ENCODE measurements at regions not wholly inside any gene's neighbourhood (a gene's known extent, or its start where the extent isn't known, plus 50 kb on each side); places are given as distances from the start of the nearest gene placed in this dataset.
"Not testable (repeated sequence)": the region's sequence is repeated elsewhere in the genome, so short reads cannot be mapped to it uniquely, and the experiment has no call there.

- H3K36me3 Mint-ChIP-seq (ENCODE audit: low read depth), result no peaks in the 10 kb centered on the region
- peaks cover 3% of the 10 kb centered on the region for H3K27me3 Mint-ChIP-seq
- H3K9me3 Mint-ChIP-seq, result peaks cover 18% of the 10 kb centered on the region
- no peaks in the 10 kb centered on the region for H3K4me1 Mint-ChIP-seq
- ATAC-seq (no peak), DNase-seq (no peak)
- no peak overlapping the region for H3K27ac Mint-ChIP-seq
- H3K4me3 Mint-ChIP-seq, result no peak overlapping the region
These were observed 95.7 kb upstream of the CTBP2 start for GRCh38 chr10:125256026-125256425.

DNA sequence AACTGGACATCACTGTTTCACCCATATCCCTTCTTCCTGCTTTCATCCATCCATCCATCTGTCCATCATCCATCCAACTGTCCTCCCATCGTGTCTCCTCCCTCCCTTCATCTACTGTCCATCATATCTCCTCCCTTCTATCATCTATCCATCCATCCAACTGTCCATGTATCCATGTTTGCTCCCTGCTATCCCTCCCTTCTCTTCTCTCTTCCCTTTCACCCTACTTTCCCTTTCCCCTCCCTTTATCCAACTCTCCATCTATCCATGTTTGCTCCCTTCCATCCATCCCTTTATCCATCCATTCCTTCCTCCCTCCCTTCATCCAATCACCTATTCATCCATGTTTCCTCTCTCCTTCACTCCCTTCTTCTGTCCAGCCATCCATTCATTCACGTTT, 92.6 kb upstream of the CTBP2 start:
- ATAC-seq (no peak), DNase-seq (no peak)
- no peak overlapping the region for H3K4me3 Mint-ChIP-seq
- no peak overlapping the region for H3K27ac Mint-ChIP-seq
- H3K27me3 Mint-ChIP-seq, result peaks cover 5% of the 10 kb centered on the region
- H3K9me3 Mint-ChIP-seq, result peaks cover 15% of the 10 kb centered on the region
- H3K4me1 Mint-ChIP-seq, result no peaks in the 10 kb centered on the region
- H3K36me3 Mint-ChIP-seq (ENCODE audit: low read depth), result no peaks in the 10 kb centered on the region

GRCh38 chr10:125250834-125251233, 90.5 kb upstream of the CTBP2 start:
- not testable (repeated sequence) for H3K4me1 Mint-ChIP-seq; ATAC-seq; H3K4me3 Mint-ChIP-seq; H3K27ac Mint-ChIP-seq; H3K36me3 Mint-ChIP-seq (ENCODE audit: low read depth); DNase-seq
- peaks cover 11% of the 10 kb centered on the region for H3K27me3 Mint-ChIP-seq
- peaks cover 15% of the 10 kb centered on the region for H3K9me3 Mint-ChIP-seq

DNA sequence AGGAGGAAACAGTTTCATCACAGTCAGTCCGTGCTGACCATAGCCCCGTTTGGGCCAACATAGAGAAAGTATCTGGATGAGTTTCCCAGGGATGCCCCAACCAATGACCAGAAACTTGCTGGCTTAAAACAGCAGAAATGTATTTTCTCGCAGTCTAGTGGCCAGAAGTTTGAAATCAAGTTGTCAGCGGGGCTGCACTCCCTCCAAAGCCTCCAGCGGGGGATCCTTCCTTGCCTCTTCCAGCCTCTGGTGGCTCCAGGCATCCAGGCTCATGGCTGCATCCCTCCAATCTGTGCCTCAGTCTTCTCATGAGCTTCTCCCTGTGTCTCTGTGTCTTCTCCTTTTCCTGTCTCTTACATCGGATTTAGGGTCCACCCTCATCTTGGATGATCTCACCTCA, 89.6 kb upstream of the CTBP2 start:
- DNase-seq (no peak), ATAC-seq (no peak)
- peaks cover 15% of the 10 kb centered on the region for H3K9me3 Mint-ChIP-seq
- H3K27ac Mint-ChIP-seq, result no peak overlapping the region
- no peaks in the 10 kb centered on the region for H3K4me1 Mint-ChIP-seq
- no peaks in the 10 kb centered on the region for H3K36me3 Mint-ChIP-seq (ENCODE audit: low read depth)
- H3K27me3 Mint-ChIP-seq, result peaks cover 11% of the 10 kb centered on the region
- H3K4me3 Mint-ChIP-seq, result no peak overlapping the region

- H3K4me1 Mint-ChIP-seq, result no peaks in the 10 kb centered on the region
- H3K27me3 Mint-ChIP-seq, result peaks cover 11% of the 10 kb centered on the region
These were observed 88.1 kb upstream of the CTBP2 start for GRCh38 chr10:125248489-125248888.

GRCh38 chr10:125247576-125247975, 87.2 kb upstream of the CTBP2 start:
- Mint-ChIP-seq H3K4me3 (no peak overlapping the region), H3K9me3 (peaks cover 5% of the 10 kb centered on the region), H3K4me1 (no peaks in the 10 kb centered on the region), H3K27ac (no peak overlapping the region), H3K36me3 (ENCODE audit: low read depth) (no peaks in the 10 kb centered on the region), H3K27me3 (peaks cover 8% of the 10 kb centered on the region)
- ATAC-seq (no peak), DNase-seq (no peak)

More at GRCh38 chr10:125248489-125248888, 88.1 kb upstream of the CTBP2 start:
- Mint-ChIP-seq H3K9me3 (peaks cover 11% of the 10 kb centered on the region), H3K27ac (no peak overlapping the region), H3K4me3 (no peak overlapping the region), H3K36me3 (ENCODE audit: low read depth) (no peaks in the 10 kb centered on the region)
- ATAC-seq, result no peak
- no peak for DNase-seq

DNA sequence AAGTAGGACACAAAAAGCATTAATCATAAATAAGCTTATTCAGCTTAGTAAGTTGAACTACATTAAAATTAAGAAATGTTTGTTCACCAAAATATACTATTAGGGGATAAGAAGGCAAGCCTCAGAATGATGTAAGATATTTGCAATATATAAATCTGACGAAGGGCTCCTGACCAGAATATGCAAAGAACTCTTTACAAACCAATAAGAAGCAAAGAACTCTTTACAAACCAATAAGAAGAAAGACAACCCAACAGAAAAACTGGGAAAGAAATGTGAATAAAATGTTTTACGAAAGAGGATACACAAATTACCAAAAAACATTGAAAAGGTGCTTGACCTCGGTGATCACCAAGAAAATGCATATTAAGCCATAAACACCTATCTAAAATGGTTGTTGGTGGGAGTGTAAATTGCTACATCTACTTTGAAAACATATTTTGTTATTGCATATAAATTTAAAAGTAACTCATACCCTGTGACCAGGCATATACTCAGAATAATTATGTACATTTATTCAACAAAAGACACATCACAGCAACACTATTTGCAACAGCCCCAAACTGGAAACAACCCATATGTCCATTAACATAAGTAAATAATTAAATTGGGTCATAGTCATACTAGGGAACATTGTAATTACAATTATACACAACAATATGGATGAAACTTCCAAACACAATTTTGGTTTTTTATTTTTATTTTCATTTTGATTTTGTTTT, 83.3 kb upstream of the CTBP2 start:
- no peaks in the 10 kb centered on the region for H3K36me3 Mint-ChIP-seq (ENCODE audit: low read depth)
- H3K4me1 Mint-ChIP-seq, result no peaks in the 10 kb centered on the region
- no peak overlapping the region for H3K4me3 Mint-ChIP-seq
- no peak overlapping the region for H3K27ac Mint-ChIP-seq
- DNase-seq, result no peak
- peaks cover 1% of the 10 kb centered on the region for H3K9me3 Mint-ChIP-seq
- peaks cover 12% of the 10 kb centered on the region for H3K27me3 Mint-ChIP-seq
- no peak for ATAC-seq

GRCh38 chr10:125238682-125239081, 78.3 kb upstream of the CTBP2 start:
- DNase-seq (no peak), ATAC-seq (no peak)
- Mint-ChIP-seq H3K36me3 (ENCODE audit: low read depth) (no peaks in the 10 kb centered on the region), H3K27ac (no peak overlapping the region), H3K4me1 (no peaks in the 10 kb centered on the region), H3K9me3 (peaks cover 16% of the 10 kb centered on the region), H3K4me3 (no peak overlapping the region), H3K27me3 (peaks cover 14% of the 10 kb centered on the region)

DNA sequence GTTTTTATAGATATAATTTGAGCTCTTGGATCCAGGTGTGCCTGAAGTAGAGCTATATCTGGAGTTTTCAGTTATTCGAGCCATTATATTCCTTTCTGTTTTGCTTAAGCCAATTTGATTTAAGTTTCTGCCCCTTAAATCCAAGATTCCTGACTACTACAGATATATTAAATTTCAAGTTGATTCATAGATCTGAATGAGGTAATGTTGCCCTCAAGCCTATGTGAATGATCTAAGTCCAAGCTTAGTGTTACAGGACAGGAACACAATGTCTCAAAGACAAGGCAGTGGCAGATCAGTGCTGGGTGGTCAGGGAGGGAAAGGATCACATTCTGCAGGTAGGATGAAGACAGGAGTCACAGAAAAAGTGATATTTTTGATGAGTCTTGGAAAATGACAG, 75.7 kb upstream of the CTBP2 start:
- no peak for DNase-seq
- Mint-ChIP-seq H3K27me3 (peaks cover 12% of the 10 kb centered on the region), H3K9me3 (peaks cover 16% of the 10 kb centered on the region), H3K4me1 (no peaks in the 10 kb centered on the region), H3K4me3 (no peak overlapping the region), H3K36me3 (ENCODE audit: low read depth) (no peaks in the 10 kb centered on the region), H3K27ac (no peak overlapping the region)
- no peak for ATAC-seq

DNA sequence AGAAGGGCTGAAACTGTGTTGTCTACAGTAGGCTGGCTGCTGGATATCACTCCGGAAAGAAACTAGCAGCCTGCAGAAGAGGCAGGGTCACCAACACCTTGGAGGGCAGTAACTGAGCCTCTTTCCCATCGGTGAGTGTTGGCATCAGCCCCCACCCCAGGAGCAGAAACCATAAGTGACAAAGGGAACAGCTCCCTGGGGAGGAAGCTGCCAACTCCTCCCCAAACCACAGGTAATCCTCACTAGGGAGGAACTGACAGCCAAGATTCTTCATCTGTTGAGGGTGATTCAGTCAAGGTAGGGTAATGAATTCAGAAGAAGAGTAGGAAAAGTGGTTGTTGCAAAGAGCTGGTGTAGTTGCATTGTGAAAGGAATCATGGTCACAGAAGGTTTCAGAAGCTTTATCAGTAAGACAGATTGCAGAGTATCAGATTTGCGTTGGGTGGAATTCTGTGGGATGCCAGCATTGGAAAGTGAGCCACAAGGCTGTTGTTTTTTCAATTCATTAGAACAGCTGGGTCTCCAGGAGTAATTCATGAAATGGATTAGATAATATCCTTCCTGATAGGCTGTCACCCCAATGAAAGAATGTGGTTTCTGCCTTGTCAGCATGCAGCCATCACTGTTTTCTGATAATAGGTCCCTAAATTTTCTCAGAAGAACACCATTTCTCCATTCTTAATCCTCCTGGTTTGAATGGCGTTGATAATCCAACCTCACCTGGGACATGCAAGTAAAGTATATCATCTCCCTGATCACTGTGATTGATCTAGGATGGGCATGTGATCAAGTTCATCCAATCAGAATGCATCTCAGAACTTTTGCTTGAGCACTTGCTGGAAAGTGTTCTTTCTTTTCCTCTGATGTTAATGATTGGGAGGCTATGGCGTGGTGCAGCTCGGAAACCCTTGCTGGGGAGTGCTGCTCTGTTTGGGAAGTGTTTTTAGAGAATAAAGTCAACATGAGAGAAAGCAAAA, 75.0 kb upstream of the CTBP2 start:
- Mint-ChIP-seq H3K9me3 (peaks cover 16% of the 10 kb centered on the region), H3K36me3 (ENCODE audit: low read depth) (no peaks in the 10 kb centered on the region), H3K27me3 (peaks cover 12% of the 10 kb centered on the region), H3K4me3 (no peak overlapping the region), H3K27ac (no peak overlapping the region), H3K4me1 (no peaks in the 10 kb centered on the region)
- no peak for ATAC-seq
- no peak for DNase-seq

DNA sequence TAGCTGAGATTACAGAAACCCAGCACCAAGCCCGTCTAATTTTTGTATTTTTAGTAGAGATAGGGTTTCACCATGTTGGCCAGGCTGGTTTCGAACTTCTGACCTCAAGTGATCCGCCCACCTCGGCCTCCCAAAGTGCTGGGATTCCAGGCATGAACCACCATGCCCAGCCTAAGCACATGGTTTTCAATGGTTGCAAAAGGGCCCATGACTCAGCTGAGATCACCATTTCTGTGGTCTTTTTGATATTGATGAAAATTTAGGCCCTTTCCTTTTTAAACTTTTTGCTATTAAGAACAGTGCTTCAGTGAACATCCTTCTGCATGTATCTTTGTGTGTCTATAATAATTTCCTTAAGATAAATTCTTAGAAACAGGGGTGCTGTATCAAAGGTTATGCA, 74.2 kb upstream of the CTBP2 start:
- H3K27ac Mint-ChIP-seq; DNase-seq; H3K4me3 Mint-ChIP-seq; ATAC-seq; H3K36me3 Mint-ChIP-seq (ENCODE audit: low read depth); H3K4me1 Mint-ChIP-seq: not testable (repeated sequence)
- peaks cover 10% of the 10 kb centered on the region for H3K27me3 Mint-ChIP-seq
- H3K9me3 Mint-ChIP-seq, result peaks cover 16% of the 10 kb centered on the region

DNA sequence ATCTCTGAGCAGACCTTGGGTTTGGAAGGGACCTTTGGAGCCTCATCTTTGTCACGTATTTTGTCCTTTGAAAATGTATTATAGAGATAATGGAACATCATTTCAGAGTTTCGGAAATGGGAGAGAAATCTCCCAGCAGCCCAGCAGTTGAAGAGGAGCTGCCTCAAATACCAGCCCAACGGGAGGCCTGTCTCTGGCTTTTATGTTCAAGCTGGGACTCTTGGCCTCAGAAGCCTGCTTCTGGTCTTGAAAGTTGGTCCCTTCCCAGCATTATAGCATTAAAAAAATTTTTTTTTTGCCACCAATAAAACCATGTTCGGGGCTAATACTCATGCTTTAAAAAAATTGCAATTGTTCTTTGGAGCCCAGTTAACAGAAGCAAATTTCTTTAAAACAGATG, 73.4 kb upstream of the CTBP2 start:
- DNase-seq (no peak), ATAC-seq (no peak)
- H3K36me3 Mint-ChIP-seq (ENCODE audit: low read depth), result no peaks in the 10 kb centered on the region
- peaks cover 10% of the 10 kb centered on the region for H3K27me3 Mint-ChIP-seq
- H3K4me1 Mint-ChIP-seq, result no peaks in the 10 kb centered on the region
- peaks cover 15% of the 10 kb centered on the region for H3K9me3 Mint-ChIP-seq
- H3K4me3 Mint-ChIP-seq, result no peak overlapping the region
- no peak overlapping the region for H3K27ac Mint-ChIP-seq

GRCh38 chr10:125232841-125233240, 72.5 kb upstream of the CTBP2 start:
- Mint-ChIP-seq H3K27ac (no peak overlapping the region), H3K27me3 (peaks cover 7% of the 10 kb centered on the region), H3K36me3 (ENCODE audit: low read depth) (no peaks in the 10 kb centered on the region), H3K4me3 (no peak overlapping the region), H3K9me3 (peaks cover 6% of the 10 kb centered on the region), H3K4me1 (no peaks in the 10 kb centered on the region)
- ATAC-seq (no peak), DNase-seq (no peak)

GRCh38 chr10:125231813-125232475, 71.6 kb upstream of the CTBP2 start:
- Mint-ChIP-seq H3K9me3 (peaks cover 4% of the 10 kb centered on the region), H3K27ac (no peak overlapping the region), H3K4me3 (no peak overlapping the region), H3K27me3 (peaks cover 6% of the 10 kb centered on the region), H3K4me1 (no peaks in the 10 kb centered on the region), H3K36me3 (ENCODE audit: low read depth) (no peaks in the 10 kb centered on the region)
- DNase-seq, result no peak
- no peak for ATAC-seq
